A204.1 (cell line): ENCODE measurements at regions not wholly inside any gene's neighbourhood (a gene's known extent, or its start where the extent isn't known, plus 50 kb on each side); places are given as distances from the start of the nearest gene placed in this dataset.

ENCODE experiments used
- FAIRE-seq: peaks from 2 replicates; lab custom pipeline; 2012; peaks lifted over from hg19 to GRCh38; lab: Jason Lieb, UNC

- FAIRE-seq = no peak
These were observed 65.5 kb downstream of the ADRA2C start for GRCh38 chr4:3831529-3832150.

DNA sequence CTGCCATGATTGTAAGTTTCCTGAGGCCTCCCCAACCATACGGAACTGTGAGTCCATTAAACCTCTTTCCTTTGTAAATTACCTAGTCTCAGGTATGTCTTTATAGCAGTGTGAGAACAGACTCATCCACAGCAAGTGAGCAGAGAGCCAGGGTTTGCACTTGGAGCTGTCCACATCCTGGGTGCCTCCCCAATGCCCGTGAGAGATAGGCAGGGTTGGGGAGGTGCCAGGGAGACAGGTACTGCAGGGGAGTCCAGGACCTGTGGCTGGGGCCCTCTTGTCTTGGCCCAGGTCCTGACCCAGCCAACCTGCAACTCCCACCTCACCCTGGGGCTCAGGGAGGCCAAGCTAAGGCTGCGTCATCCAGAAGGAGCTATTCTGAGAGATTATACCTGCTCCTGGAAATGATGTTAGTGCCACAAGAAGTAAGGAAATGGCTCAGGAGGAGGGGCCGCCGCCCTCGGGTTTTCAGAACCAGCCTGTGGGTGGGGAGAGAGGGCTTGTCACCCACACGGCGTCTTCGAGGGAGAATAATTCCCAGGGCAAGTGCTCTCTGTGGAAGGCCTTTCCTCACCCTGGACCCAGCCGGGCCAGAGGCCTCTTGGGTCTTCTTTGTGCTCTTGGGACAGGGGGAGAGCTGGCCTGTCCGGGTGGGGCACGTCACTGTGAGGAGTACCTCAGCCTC is 66.5 kb downstream of the ADRA2C start:
- FAIRE-seq = no peak

- FAIRE-seq = no peak
These were observed 67.3 kb downstream of the ADRA2C start for GRCh38 chr4:3833326-3833989.

DNA sequence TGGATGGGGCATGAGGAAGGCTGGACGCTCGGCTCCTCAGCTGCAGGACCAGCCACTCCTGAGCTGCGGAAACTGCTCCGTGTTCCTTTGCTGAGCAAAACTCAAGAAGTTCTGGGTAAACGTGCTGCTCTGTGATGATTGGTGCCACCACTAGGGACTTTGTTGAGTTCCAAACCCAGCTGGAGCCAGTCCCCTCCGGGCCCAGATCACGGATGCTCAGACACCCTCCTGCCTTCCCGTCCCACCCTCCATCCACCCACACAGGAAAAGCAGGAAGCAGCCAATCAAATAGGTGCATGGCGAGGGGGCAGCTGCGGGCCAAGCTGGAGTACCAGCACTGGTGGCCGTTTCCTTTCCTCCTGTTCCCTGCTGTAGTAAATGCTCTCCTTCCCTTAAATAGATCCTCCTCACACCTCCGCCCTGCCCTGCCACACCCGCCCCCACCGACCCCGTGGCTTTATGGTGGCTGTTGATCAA is 68.0 kb downstream of the ADRA2C start:
- FAIRE-seq = no peak

DNA sequence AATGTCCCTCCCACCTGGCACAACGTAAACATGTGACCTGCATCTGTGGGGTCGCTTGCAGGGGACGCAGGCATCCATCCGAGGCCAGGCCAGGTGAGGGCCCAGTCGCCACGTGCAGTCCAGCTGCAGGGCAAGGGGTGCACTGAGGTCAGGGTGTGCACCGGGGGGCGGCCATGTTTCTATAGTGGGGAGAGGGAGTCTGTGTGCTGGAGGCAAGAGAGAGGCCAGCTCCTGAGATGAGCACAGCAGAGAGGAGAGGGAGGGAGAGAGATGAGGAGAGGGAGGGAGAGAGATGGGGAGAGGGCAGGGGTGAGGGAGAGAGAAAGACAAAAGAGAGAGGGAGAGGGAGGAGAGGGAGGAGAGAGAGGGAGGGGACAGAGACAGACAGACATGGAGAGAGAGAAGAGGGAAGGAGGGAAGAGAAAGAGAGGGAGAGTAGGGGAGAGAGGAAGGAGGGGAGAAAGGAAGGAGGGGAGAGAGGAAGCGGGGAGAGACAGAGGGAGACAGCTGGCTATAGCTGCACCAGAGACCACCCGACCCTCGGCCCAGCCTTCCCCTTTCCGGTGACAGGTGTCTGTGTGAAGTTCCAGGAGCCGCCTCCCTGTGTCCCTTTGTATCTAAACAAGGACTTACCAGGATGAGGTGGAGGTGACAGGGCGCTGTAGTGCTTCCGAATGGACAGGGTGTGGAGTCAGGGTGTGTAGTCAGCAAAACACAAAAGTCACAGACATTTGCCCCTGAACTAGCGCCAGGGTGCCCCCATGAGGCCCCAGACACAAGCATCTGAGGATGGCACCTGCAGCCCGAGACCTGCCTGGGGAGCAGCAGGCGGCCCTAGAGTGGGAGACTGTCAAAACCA is 68.7 kb downstream of the ADRA2C start:
- FAIRE-seq = no peak

DNA sequence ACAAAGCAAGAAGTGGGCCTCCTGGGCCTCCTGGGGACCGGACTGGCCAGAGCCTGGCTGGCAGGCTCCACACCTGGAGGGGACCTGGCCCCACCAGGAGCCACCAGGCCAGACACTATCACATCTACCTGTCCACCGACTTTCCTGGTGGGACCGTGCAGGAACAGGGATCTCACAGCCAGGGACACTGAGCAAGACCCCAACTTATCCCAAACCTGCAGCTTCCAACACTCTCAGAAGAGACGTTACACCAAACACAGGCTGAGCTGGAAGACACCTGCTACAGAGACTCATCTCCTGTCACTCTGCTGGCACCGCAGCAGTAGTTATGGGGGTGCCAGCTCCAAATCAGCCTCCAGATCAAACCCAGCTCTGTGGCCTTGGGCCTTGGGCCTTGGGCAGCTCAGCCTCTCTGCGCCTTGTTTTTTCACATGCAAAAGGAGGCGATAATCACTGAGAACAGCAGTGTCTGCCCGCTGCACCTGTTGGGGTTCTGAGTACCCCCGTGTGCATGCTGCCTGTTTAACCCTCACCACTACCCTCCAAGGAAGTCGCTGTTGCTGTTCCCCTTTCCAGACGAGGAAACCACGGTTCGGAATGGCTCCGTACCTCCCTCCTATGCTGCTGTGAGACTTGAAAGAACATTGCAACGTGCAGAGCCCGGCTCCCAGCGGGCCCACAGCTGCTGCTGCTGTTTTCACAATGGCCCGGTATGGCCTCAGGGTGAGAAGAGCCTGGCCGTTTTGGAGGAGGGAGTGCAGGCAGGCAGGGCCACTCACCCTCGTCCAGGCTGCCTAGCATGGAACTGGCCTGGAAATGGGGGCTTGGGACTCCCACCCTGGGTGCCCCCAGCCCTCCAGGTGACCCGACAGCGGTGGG is 69.6 kb downstream of the ADRA2C start:
- no peak for FAIRE-seq

GRCh38 chr4:3836406-3836755 is 70.2 kb downstream of the ADRA2C start:
- no peak for FAIRE-seq

DNA sequence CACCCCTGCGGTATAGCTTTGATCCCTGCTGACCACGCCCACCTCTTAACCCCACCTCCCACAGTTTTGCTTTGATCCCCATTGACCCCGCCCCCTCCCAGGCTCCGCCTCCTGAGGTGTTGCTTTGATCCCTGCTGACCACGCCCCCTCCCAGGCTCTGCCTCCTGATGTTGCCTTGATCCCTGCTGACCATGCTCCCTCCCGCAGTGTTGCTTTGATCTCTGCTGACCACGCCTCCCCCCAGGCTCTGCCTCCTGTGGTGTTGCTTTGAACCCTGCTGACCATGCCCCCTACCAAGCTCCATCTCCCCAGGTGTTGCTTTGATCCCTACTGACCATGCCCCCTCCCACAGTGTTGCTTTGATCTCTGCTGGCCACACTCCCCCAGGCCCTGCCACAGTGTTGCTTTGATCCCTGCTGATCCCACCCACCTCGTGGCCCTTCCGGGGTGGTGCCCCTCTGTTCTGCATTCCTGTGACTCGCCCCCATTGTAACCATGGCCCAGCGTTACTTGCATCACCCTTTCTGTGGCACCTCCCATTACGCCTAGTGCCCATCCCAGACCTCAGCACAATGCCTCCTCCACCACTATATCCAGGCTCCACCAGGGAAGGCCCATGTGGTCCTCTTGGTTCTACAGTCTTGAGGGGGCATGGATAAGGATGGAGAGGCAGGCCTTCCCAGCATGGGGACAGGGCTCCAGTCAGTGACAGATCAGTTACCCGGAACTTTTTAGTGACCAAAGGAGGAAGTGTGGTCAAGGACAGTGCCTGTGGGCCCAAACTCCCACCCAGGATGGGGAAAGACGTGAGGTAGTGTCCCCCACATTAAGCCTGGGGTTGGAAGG is 70.8 kb downstream of the ADRA2C start:
- no peak for FAIRE-seq

GRCh38 chr4:3838437-3839380 is 72.5 kb downstream of the ADRA2C start:
- FAIRE-seq = no peak

GRCh38 chr4:3845094-3845743 is 79.0 kb downstream of the ADRA2C start:
- FAIRE-seq = no peak

- FAIRE-seq = no peak
These were observed 79.7 kb downstream of the ADRA2C start for GRCh38 chr4:3845744-3846429.

DNA sequence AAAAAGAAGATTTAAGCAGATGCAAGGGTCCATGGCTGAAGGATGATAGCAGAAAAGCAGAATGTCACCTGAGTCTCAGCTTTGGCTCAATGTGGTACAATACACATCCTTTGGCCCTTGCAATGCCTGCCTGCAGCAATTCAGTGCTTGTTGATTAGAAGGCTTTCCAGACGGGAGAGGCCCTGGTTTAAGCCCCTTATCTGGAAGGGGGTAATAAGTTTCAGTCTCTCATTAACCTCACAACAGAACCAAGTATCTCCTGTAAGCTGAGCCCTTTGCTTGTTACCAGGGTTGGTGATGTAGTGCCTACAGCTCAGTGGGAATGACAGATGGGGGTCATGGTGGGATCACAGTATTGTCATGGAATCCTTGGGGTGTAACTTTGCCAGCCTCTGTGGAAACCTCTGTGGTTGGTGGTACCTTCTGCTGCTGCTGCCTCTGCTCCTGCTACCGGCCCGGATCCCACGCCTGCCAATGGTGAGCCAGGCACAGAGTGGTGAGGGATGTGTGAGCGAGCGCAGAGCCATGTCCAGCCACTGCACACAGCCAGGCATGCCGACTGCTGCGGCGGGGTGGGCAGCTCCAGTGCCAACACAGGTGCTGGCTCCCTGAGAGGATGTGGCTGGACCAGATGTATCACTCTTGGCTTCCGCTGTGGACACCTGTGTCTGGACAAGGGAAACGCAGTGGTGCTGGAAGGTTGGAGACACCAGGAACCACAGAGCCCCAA is 81.2 kb downstream of the ADRA2C start:
- FAIRE-seq = no peak

GRCh38 chr4:3848323-3848722 is 82.1 kb downstream of the ADRA2C start:
- no peak for FAIRE-seq

- FAIRE-seq = no peak
These were observed 83.0 kb downstream of the ADRA2C start for GRCh38 chr4:3849140-3849539.

- no peak for FAIRE-seq
These were observed 83.9 kb downstream of the ADRA2C start for GRCh38 chr4:3850128-3850527.

- FAIRE-seq = no peak
These were observed 85.0 kb downstream of the ADRA2C start for GRCh38 chr4:3851211-3851610.

DNA sequence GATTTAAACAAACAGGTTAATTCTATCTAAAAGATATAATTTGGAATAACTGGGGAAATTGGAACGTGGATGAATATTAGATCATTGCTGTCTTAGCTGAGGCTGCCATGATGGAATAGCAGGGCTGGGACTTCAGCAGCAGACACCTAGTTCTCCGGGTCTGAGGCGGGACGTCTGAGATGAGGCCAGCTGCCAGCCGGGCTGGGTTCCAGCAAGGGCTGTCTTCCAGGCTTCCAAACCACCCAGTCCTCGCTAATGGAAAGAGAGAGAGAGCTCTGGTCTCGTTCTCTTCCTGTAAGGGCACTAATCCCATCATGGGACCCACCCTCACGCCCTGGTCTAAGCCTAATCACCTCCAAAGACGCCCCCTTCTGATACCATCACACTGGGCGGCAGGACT is 85.7 kb downstream of the ADRA2C start:
- no peak for FAIRE-seq

GRCh38 chr4:3852309-3852708 is 86.1 kb downstream of the ADRA2C start:
- no peak for FAIRE-seq
